ENCODE measurements at regions not wholly inside any gene's neighbourhood (a gene's known extent, or its start where the extent isn't known, plus 50 kb on each side); places are given as distances from the start of the nearest gene placed in this dataset.

- TF ChIP-seq CTCF (IDR thresholded peaks at IDR 0.05) = no peak
- no peak for TF ChIP-seq POLR2A (IDR thresholded peaks at IDR 0.05)
Observed at GRCh38 chr17:22303865-22304264, 611.5 kb downstream of the KCNJ18 start.
